GM23338 (cell line): ENCODE measurements at regions not wholly inside any gene's neighbourhood (a gene's known extent, or its start where the extent isn't known, plus 50 kb on each side); places are given as distances from the start of the nearest gene placed in this dataset.

Source experiments
- ATAC-seq: fragments of 200-7000 bp; cut with Tn5 transposase; 3 replicates; pipeline ENCODE4 v1.9.1; 2020
- DNase-seq: peaks from one replicate; pipeline ENCODE4 v3.0.0-alpha.2; 2015; ENCODE audit warnings: low spot score
- H2AFZ ChIP-seq: fragments of 200-600 bp; sonication (generic); 2 replicates; pipeline ENCODE4 v1.8.0; 2016; ENCODE audit warnings: antibody characterized with exemption, mild to moderate bottlenecking, moderate library complexity
- H3F3A ChIP-seq: fragments of 200-600 bp; sonication (generic); replicated peaks from 2 replicates; pipeline ENCODE4 v1.8.0; 2017; ENCODE audit warnings: antibody characterized with exemption, mixed run types, low read depth
- H3K27ac ChIP-seq: fragments of 200-600 bp; sonication (generic); 2 replicates; pipeline ENCODE4 v1.6.1; 2016; ENCODE audit warnings: low read depth
- H3K27me3 ChIP-seq: fragments of 200-600 bp; sonication (generic); 2 replicates; pipeline ENCODE4 v1.8.0; 2016; ENCODE audit warnings: mild to moderate bottlenecking, mixed run types, moderate library complexity; ENCODE audit not compliant: insufficient read depth
- H3K36me3 ChIP-seq: fragments of 200-600 bp; sonication (generic); 2 replicates; pipeline ENCODE4 v1.8.0; 2016; ENCODE audit warnings: mild to moderate bottlenecking; ENCODE audit not compliant: insufficient read depth
- H3K4me1 ChIP-seq: fragments of 200-600 bp; sonication (generic); 2 replicates; pipeline ENCODE4 v1.8.0; 2016; ENCODE audit warnings: mild to moderate bottlenecking, moderate library complexity; ENCODE audit not compliant: insufficient read depth
- H3K4me2 ChIP-seq: fragments of 200-600 bp; sonication (generic); 2 replicates; pipeline ENCODE4 v1.7.1; 2017; ENCODE audit warnings: mixed run types
- H3K4me3 ChIP-seq: fragments of 200-600 bp; sonication (generic); 2 replicates; pipeline ENCODE4 v1.6.1; 2016; ENCODE audit warnings: mixed run types
- H3K79me2 ChIP-seq: fragments of 200-600 bp; sonication (generic); replicated peaks from 2 replicates; pipeline ENCODE4 v1.8.0; 2017; ENCODE audit warnings: mild to moderate bottlenecking; ENCODE audit not compliant: insufficient read depth
- H3K9me2 ChIP-seq: fragments of 200-600 bp; sonication (generic); 2 replicates; pipeline ENCODE4 v1.8.0; 2017; ENCODE audit not compliant: insufficient read depth
- H4K20me1 ChIP-seq: fragments of 200-600 bp; sonication (generic); replicated peaks from 2 replicates; pipeline ENCODE4 v1.8.0; 2017; ENCODE audit warnings: mild to moderate bottlenecking; ENCODE audit not compliant: insufficient read depth
- H3K27ac Mint-ChIP-seq: 2 replicates; pipeline ENCODE4 v1.8.0; 2020; ENCODE audit warnings: inconsistent platforms, mild to moderate bottlenecking, moderate library complexity, mixed read lengths
- H3K27me3 Mint-ChIP-seq: 3 replicates; pipeline ENCODE4 v1.8.0; 2022; ENCODE audit warnings: low read depth, mild to moderate bottlenecking, moderate library complexity, mixed read lengths, inconsistent platforms; ENCODE audit not compliant: insufficient read depth, poor library complexity
- H3K36me3 Mint-ChIP-seq: 3 replicates; pipeline ENCODE4 v1.8.0; 2021; ENCODE audit warnings: low read depth, mild to moderate bottlenecking, inconsistent platforms, moderate library complexity, mixed read lengths
- H3K4me1 Mint-ChIP-seq: 3 replicates; pipeline ENCODE4 v1.8.0; 2020; ENCODE audit warnings: mild to moderate bottlenecking, inconsistent platforms, mixed read lengths
- H3K4me3 Mint-ChIP-seq: 3 replicates; pipeline ENCODE4 v1.8.0; 2021; ENCODE audit warnings: moderate library complexity, mild to moderate bottlenecking, inconsistent platforms, mixed read lengths
- H3K9me3 Mint-ChIP-seq: 3 replicates; pipeline ENCODE4 v1.8.0; 2020; ENCODE audit warnings: moderate library complexity, mild to moderate bottlenecking, inconsistent platforms, mixed read lengths
- CREB1 ChIP-seq: fragments of 250-450 bp; sonication (Bioruptor Pico); IDR thresholded peaks from 2 replicates; pipeline ENCODE4 v1.5.0; 2020; ENCODE audit warnings: low read depth, mild to moderate bottlenecking, moderate library complexity
- CTCF ChIP-seq, 2 experiments: fragments of 200-600 bp in 1 of 2; sonication (generic) in 1 of 2; conservative IDR thresholded peaks; 2 replicates each; pipeline versions ENCODE4 v1.5.1 to v1.6.1; 2016 to 2017; ENCODE audit warnings: antibody characterized with exemption in 2 of 2, low read depth in 2 of 2, mild to moderate bottlenecking in 2 of 2, moderate library complexity in 1 of 2
- EZH2 ChIP-seq: fragments of 200-600 bp; sonication (generic); IDR thresholded peaks from one replicate; pipeline ENCODE4 v1.8.0; 2017; ENCODE audit warnings: antibody characterized with exemption, mild to moderate bottlenecking, low read depth; ENCODE audit not compliant: unreplicated experiment
- EZH2phosphoT487 ChIP-seq: fragments of 200-600 bp; sonication (generic); IDR thresholded peaks from one replicate; pipeline ENCODE4 v1.8.1; 2018; ENCODE audit warnings: antibody characterized with exemption; ENCODE audit not compliant: unreplicated experiment
- JUNB ChIP-seq: IDR thresholded peaks from one replicate; pipeline ENCODE4 v1.6.1; 2016; ENCODE audit warnings: antibody characterized with exemption; ENCODE audit not compliant: unreplicated experiment
- NANOG ChIP-seq: IDR thresholded peaks from 2 replicates; pipeline ENCODE4 v1.6.1; 2016; ENCODE audit warnings: antibody characterized with exemption, borderline replicate concordance
- POLR2AphosphoS5 ChIP-seq: IDR thresholded peaks from 2 replicates; pipeline ENCODE4 v1.6.1; 2016; ENCODE audit warnings: antibody characterized with exemption, low read depth
- REST ChIP-seq: IDR thresholded peaks from one replicate; pipeline ENCODE4 v1.6.1; 2018; ENCODE audit warnings: antibody characterized with exemption; ENCODE audit not compliant: unreplicated experiment
- STAT1 ChIP-seq: IDR thresholded peaks from one replicate; pipeline ENCODE4 v1.6.1; 2016; ENCODE audit warnings: antibody characterized with exemption; ENCODE audit not compliant: unreplicated experiment
- ZNF331 ChIP-seq: fragments of 250-450 bp; sonication (Bioruptor Pico); IDR thresholded peaks from 2 replicates; pipeline ENCODE4 v1.5.0; 2020; ENCODE audit warnings: low read depth, mild to moderate bottlenecking, moderate library complexity
- ZNF462 ChIP-seq: fragments of 250-450 bp; sonication (Bioruptor Pico); IDR thresholded peaks from 2 replicates; pipeline ENCODE4 v1.5.0; 2020; ENCODE audit warnings: mild to moderate bottlenecking, moderate library complexity
- TF ChIP-seq, protein P1 (sequence below): IDR thresholded peaks from 2 replicates; pipeline ENCODE4 v1.6.1; 2016; ENCODE audit warnings: antibody characterized with exemption

GRCh38 chr10:71046747-71047146, 158.4 kb upstream of the PCBD1 start:
- TF ChIP-seq, protein P1, sequence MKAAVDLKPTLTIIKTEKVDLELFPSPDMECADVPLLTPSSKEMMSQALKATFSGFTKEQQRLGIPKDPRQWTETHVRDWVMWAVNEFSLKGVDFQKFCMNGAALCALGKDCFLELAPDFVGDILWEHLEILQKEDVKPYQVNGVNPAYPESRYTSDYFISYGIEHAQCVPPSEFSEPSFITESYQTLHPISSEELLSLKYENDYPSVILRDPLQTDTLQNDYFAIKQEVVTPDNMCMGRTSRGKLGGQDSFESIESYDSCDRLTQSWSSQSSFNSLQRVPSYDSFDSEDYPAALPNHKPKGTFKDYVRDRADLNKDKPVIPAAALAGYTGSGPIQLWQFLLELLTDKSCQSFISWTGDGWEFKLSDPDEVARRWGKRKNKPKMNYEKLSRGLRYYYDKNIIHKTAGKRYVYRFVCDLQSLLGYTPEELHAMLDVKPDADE = no peak
- TF ChIP-seq POLR2AphosphoS5 = no peak
- no peak for TF ChIP-seq JUNB
- no peak for TF ChIP-seq STAT1
- TF ChIP-seq REST = no peak
- no peak for TF ChIP-seq NANOG
- TF ChIP-seq EZH2 = no peak
- no peak for TF ChIP-seq CREB1 (CRISPR knock-in tag)
- TF ChIP-seq CTCF (conservative IDR thresholded peaks at IDR 0.05; ENCODE audit: low read depth in 2 of 2) = no peak
- TF ChIP-seq ZNF462 = no peak
- TF ChIP-seq ZNF331 (CRISPR knock-in tag) = no peak
- no peak for TF ChIP-seq EZH2phosphoT487
- Mint-ChIP-seq H3K36me3 (no peaks in the 10 kb centered on the region), H3K9me3 (no peaks in the 10 kb centered on the region), H3K4me3 (no peak overlapping the region), H3K27me3 (peaks cover 6% of the 10 kb centered on the region), H3K27ac (no peak overlapping the region), H3K4me1 (peaks cover 5% of the 10 kb centered on the region; the same call in 2 of the 3 replicates)
- H3F3A ChIP-seq = no peaks in the 10 kb centered on the region
- ATAC-seq (no peak), DNase-seq (no peak)
- no peaks in the 10 kb centered on the region for H3K27me3 ChIP-seq
- H3K4me1 ChIP-seq = no peaks in the 10 kb centered on the region
- H3K36me3 ChIP-seq = no peaks in the 10 kb centered on the region
- no peak overlapping the region for H3K27ac ChIP-seq
- H3K79me2 ChIP-seq = no peaks in the 10 kb centered on the region
- no peak overlapping the region for H3K4me2 ChIP-seq
- no peak overlapping the region for H2AFZ ChIP-seq
- H3K4me3 ChIP-seq = no peak overlapping the region
- no peaks in the 10 kb centered on the region for H3K9me2 ChIP-seq
- no peaks in the 10 kb centered on the region for H4K20me1 ChIP-seq
